ENCODE measurements at regions not wholly inside any gene's neighbourhood (a gene's known extent, or its start where the extent isn't known, plus 50 kb on each side); places are given as distances from the start of the nearest gene placed in this dataset.

- TF ChIP-seq CTCF (IDR thresholded peaks at IDR 0.05; ENCODE audit: low read depth, low read length) (no peak), MYC (IDR thresholded peaks at IDR 0.05; ENCODE audit: low read depth, low read length) (no peak), MAX (IDR thresholded peaks at IDR 0.05; ENCODE audit: low read depth, low read length) (no peak), POLR2A (IDR thresholded peaks at IDR 0.05; ENCODE audit: extremely low read depth, insufficient read length) (no peak)
Observed at GRCh38 chr18:44119607-44120006, 561.1 kb upstream of the SETBP1 start.
